HUES64 (cell line): ENCODE measurements at regions not wholly inside any gene's neighbourhood (a gene's known extent, or its start where the extent isn't known, plus 50 kb on each side); places are given as distances from the start of the nearest gene placed in this dataset.

Source experiments
- H3K27ac ChIP-seq: 2 replicates; pipeline ENCODE4 v1.7.0; 2013; ENCODE audit warnings: low read depth, low read length, inconsistent platforms
- H3K27me3 ChIP-seq: 2 replicates; pipeline ENCODE4 v1.6.1; 2013; ENCODE audit warnings: mild to moderate bottlenecking, low read length; ENCODE audit not compliant: insufficient read depth
- H3K36me3 ChIP-seq: 2 replicates; pipeline ENCODE4 v1.6.1; 2013; ENCODE audit warnings: mild to moderate bottlenecking, low read length; ENCODE audit not compliant: insufficient read depth
- H3K4me1 ChIP-seq: 2 replicates; pipeline ENCODE4 v1.6.1; 2013; ENCODE audit warnings: mild to moderate bottlenecking, low read length, moderate library complexity; ENCODE audit not compliant: insufficient read depth
- H3K4me3 ChIP-seq: 2 replicates; pipeline ENCODE4 v1.5.1; 2013; ENCODE audit warnings: mild to moderate bottlenecking, low read length, moderate library complexity
- H3K9ac ChIP-seq: 2 replicates; pipeline ENCODE4 v1.6.1; 2013; ENCODE audit warnings: mild to moderate bottlenecking, low read depth, low read length
- H3K9me3 ChIP-seq: 2 replicates; pipeline ENCODE4 v1.6.1; 2013; ENCODE audit warnings: low read depth, low read length; ENCODE audit not compliant: insufficient read depth
- WGBS: fragments of 150-250, 120-280 bp; methylation state at CpG from one replicate; pipeline ENCODE4 v1.1.7; 2013; ENCODE audit warnings: missing lambda C conversion rate; 5-methylcytosine and 5-hydroxymethylcytosine counted together

DNA sequence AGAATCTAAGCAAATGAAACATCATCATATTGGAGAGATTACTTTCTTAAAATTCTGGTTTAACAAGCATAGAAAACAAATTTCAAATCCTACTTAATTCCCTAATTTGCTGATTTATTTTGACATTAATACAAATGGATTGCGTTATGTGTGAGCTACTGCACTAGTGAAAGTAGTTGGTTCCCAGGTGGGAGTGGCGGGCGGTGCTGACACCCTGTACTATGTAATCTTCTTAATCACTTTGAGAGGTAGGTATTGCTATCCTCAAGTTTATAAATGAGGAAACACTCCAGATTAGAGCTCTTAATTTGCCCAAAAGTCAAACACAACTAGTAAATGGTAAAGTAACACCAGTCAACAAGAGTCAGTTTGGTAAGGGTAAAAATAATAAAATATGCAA is 131.1 kb downstream of the ELAPOR2 start:
- no peak overlapping the region for H3K4me3 ChIP-seq
- H3K27me3 ChIP-seq = no peaks in the 10 kb centered on the region
- H3K9ac ChIP-seq = no peak overlapping the region
- H3K36me3 ChIP-seq = peaks cover 56% of the 10 kb centered on the region
- H3K27ac ChIP-seq = no peak overlapping the region
- no peaks in the 10 kb centered on the region for H3K9me3 ChIP-seq
- WGBS = 89% methylated on average over 2 of the region's 3 CpGs
- no peaks in the 10 kb centered on the region for H3K4me1 ChIP-seq

DNA sequence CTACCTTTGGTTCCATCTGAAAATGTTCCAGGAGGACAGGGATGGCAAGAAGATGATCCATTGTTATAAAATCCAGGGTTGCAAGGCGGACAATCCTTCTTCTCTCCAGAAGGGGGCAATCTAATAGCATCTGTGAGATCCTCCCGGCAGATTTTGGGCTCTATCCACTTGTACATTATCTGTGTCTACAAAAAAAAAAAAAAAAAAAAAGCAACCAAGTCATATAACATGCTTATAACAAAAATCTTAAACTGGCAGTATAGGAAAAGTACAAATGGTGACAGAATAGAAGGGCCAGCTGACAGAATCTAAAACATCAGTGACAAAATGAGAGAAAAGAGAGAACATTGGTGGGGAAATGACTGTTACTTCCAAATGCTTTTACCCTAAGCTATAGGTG is 132.7 kb downstream of the ELAPOR2 start:
- WGBS = 28% methylated on average over 2 of the region's 2 CpGs
- Histone ChIP-seq H3K4me3 (no peak overlapping the region), H3K27me3 (no peaks in the 10 kb centered on the region), H3K4me1 (no peaks in the 10 kb centered on the region), H3K9me3 (no peaks in the 10 kb centered on the region), H3K9ac (no peak overlapping the region), H3K36me3 (peaks cover 53% of the 10 kb centered on the region), H3K27ac (no peak overlapping the region)

DNA sequence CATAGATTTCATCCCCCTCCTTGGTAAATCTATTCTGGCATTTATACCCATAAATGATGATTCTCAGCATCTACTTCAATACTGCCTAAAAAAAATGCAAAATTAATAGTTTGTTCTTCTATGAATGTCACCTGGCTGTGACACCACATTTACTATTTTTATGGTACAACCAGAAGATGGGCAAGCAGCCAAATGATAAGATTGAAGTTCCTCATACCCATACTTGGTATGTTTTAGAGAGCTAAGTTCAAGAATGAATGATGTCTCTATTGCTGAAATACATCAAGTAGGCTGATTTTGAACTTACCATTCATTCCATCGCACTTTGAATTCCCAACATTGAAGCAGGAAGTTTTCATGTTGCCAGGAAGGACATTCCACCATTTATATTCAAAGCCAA is 134.2 kb downstream of the ELAPOR2 start:
- WGBS = 93% methylated on average over 1 of the region's 1 CpG
- Histone ChIP-seq H3K27ac (no peak overlapping the region), H3K27me3 (no peaks in the 10 kb centered on the region), H3K9me3 (no peaks in the 10 kb centered on the region), H3K4me3 (no peak overlapping the region), H3K4me1 (no peaks in the 10 kb centered on the region), H3K36me3 (peaks cover 40% of the 10 kb centered on the region), H3K9ac (no peak overlapping the region)

DNA sequence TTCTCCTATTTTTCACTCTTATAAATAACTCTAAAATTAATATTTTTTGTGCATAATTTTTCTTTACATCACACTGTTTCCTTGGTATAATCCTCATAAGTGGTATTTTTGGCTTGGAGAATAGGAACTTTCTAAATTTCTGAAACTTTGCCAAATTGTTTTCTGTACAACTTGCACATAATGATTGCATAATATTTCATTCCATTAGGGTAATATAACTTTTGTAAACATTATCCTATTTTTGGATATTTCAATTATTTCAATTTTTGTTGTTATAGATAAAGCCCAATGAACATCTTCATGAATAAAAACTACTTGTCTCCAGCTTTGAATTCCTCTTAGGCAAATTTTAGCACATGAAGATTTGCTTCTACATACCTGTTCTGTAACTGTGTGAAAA is 135.9 kb downstream of the ELAPOR2 start:
- H3K9ac ChIP-seq = no peak overlapping the region
- no peaks in the 10 kb centered on the region for H3K9me3 ChIP-seq

DNA sequence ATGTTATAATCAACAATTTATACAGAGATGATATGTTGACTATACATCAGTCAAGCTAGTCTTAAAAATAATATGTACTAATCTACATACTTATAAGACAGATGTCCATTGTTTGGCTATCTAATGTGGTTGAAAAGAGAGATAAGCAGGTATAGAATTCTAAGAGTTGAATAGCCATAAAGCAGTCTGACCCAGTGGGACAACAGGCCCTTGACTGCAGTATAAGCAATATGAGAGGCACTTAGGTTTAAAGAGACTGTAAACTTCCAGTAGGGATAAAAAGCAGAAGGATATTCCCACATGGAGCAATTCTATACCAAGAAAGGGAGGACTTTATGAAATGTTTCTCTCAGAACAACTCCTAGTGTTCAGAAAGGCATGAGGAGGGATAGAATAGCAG is 139.3 kb downstream of the ELAPOR2 start:
- H3K36me3 ChIP-seq = peaks cover 19% of the 10 kb centered on the region
- no peak overlapping the region for H3K4me3 ChIP-seq
- H3K27ac ChIP-seq = no peak overlapping the region
- H3K4me1 ChIP-seq = peaks cover 17% of the 10 kb centered on the region
- peaks cover 10% of the 10 kb centered on the region for H3K27me3 ChIP-seq
- no peaks in the 10 kb centered on the region for H3K9me3 ChIP-seq
- H3K9ac ChIP-seq = no peak overlapping the region

More for the DNA sequence above, 135.9 kb downstream of the ELAPOR2 start:
- Histone ChIP-seq H3K36me3 (peaks cover 31% of the 10 kb centered on the region), H3K4me1 (peaks cover 9% of the 10 kb centered on the region), H3K27ac (no peak overlapping the region), H3K4me3 (no peak overlapping the region), H3K27me3 (peaks cover 10% of the 10 kb centered on the region)

DNA sequence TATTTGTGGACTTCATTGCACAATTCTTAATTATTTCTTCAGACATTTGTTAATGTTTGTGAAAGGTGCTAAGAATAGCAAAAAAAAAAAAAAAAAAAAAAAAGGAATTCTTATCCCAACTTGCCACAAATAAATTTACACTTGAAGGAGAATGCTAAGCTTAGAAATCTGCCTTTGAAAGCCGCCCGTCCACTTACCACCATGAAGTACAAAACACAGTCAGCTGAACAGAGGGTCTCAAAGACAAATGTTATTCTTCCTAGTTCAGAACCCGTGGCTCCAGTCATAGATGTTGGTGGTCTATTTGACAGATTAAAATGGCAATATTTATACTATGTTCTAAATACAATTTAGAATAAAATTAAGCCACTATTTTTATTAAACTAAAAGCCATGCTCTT is 141.2 kb downstream of the ELAPOR2 start:
- Histone ChIP-seq H3K9ac (no peak overlapping the region), H3K4me3 (no peak overlapping the region), H3K27ac (no peak overlapping the region), H3K9me3 (no peaks in the 10 kb centered on the region), H3K27me3 (peaks cover 10% of the 10 kb centered on the region), H3K36me3 (peaks cover 16% of the 10 kb centered on the region), H3K4me1 (peaks cover 17% of the 10 kb centered on the region)
- 50% methylated on average over 2 of the region's 3 CpGs for WGBS

DNA sequence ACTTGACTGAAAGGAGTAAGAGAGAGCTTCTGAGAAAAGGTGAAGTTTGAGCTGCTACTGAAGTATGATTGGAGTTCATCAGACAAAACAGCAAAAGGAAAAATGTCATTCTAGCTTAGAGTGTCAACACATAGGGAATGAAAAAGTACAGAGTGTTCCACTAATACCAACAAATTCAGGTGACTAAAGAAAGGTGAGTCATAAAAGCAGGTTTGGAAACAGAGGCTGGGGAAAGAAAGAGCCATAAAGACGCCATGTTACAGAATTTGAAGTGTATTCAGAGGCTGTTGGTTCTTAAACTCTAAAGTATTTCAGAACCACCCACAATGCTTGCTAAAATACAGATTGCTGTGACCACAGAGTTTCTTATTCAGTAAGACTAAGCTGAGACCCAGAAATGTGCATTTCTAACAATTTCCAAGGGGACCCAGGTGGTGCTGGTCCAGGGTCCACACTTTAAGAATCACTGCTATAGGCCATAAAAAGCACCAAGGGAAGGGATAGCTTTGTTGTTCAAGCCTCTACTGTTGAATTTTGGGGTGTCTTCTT is 143.1 kb downstream of the ELAPOR2 start:
- H3K9me3 ChIP-seq = no peaks in the 10 kb centered on the region
- WGBS = 94% methylated on average over 1 of the region's 1 CpG
- H3K36me3 ChIP-seq = peaks cover 33% of the 10 kb centered on the region
- peaks cover 17% of the 10 kb centered on the region for H3K4me1 ChIP-seq
- H3K9ac ChIP-seq = no peak overlapping the region
- no peak overlapping the region for H3K27ac ChIP-seq
- peaks cover 10% of the 10 kb centered on the region for H3K27me3 ChIP-seq
- H3K4me3 ChIP-seq = no peak overlapping the region

DNA sequence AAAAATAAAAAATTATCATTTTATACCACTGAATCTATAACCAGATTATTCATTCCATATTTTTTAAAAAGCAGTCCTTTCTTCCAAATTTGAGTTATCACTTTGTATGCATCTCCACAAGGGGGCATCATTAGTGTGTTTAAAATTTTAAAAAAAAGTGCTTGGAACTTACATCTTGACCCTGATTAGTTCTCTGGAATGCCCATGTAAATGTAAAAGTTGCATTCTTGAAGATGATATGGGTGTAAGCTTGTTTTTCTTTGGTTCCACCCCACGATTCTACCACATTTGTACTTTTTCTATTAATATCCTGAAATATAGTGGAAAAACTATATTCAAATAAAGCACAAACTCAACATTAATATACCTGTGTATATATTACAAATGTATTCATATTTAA is 144.9 kb downstream of the ELAPOR2 start:
- no CpG with 5 or more reads among the region's 1 CpG for WGBS
- peaks cover 50% of the 10 kb centered on the region for H3K36me3 ChIP-seq
- no peak overlapping the region for H3K9ac ChIP-seq
- H3K27me3 ChIP-seq = peaks cover 6% of the 10 kb centered on the region
- H3K4me3 ChIP-seq = no peak overlapping the region
- no peaks in the 10 kb centered on the region for H3K9me3 ChIP-seq
- H3K27ac ChIP-seq = no peak overlapping the region
- peaks cover 17% of the 10 kb centered on the region for H3K4me1 ChIP-seq
